SU-DHL-6 (cell line): ENCODE measurements at regions not wholly inside any gene's neighbourhood (a gene's known extent, or its start where the extent isn't known, plus 50 kb on each side); places are given as distances from the start of the nearest gene placed in this dataset.

ENCODE experiments used
- EZH2phosphoT487 ChIP-seq: fragments of 200-600 bp; sonication (generic), shearing (Covaris generic); conservative IDR thresholded peaks from 2 replicates; pipeline ENCODE4 v1.6.1; 2018; ENCODE audit warnings: mild to moderate bottlenecking, antibody characterized with exemption, low read length, moderate library complexity, mixed read lengths
- TF ChIP-seq, protein P1 (sequence below): fragments of 200-600 bp; sonication (generic); IDR thresholded peaks from one replicate; pipeline ENCODE4 v1.5.1; 2017; ENCODE audit warnings: antibody characterized with exemption, mild to moderate bottlenecking, low read length, moderate library complexity; ENCODE audit not compliant: insufficient read depth, poor library complexity, severe bottlenecking

DNA sequence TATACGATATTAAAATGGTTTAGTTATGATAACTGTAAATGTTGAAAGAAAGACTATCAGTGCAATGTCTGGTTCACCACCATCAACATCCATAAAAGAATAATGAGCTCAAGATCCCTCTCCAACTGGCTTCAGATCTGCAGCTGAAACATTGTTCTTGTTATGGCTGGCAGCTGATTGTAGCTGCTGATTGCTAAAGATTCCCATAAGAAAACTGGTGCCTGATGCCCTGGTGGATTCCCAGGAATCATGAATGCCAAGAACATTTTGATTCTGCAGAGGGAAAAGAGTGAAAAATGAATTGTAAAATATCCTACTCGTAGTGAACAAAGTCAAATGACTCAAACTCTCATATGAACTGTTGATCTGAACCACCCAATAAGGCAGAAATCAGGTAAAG lies 1160.2 kb downstream of the EPHA7 start:
- TF ChIP-seq EZH2phosphoT487 = no peak
- TF ChIP-seq, protein P1, sequence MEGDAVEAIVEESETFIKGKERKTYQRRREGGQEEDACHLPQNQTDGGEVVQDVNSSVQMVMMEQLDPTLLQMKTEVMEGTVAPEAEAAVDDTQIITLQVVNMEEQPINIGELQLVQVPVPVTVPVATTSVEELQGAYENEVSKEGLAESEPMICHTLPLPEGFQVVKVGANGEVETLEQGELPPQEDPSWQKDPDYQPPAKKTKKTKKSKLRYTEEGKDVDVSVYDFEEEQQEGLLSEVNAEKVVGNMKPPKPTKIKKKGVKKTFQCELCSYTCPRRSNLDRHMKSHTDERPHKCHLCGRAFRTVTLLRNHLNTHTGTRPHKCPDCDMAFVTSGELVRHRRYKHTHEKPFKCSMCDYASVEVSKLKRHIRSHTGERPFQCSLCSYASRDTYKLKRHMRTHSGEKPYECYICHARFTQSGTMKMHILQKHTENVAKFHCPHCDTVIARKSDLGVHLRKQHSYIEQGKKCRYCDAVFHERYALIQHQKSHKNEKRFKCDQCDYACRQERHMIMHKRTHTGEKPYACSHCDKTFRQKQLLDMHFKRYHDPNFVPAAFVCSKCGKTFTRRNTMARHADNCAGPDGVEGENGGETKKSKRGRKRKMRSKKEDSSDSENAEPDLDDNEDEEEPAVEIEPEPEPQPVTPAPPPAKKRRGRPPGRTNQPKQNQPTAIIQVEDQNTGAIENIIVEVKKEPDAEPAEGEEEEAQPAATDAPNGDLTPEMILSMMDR = no peak
